NCI-H82 (cell line): ENCODE measurements at regions not wholly inside any gene's neighbourhood (a gene's known extent, or its start where the extent isn't known, plus 50 kb on each side); places are given as distances from the start of the nearest gene placed in this dataset.

Source experiments
- DNase-seq: peaks from one replicate; lab custom pipeline; 2025; lab: John Stamatoyannopoulos, UW

GRCh38 chr5:154107010-154107409 is 68.2 kb downstream of the MFAP3 start:
- DNase-seq, result no peak

GRCh38 chr5:154107756-154108155 is 69.0 kb downstream of the MFAP3 start:
- DNase-seq, result no peak

- DNase-seq, result no peak
Measured at GRCh38 chr5:154109416-154110106, 70.8 kb downstream of the MFAP3 start.

- DNase-seq, result no peak
Measured at GRCh38 chr5:154110107-154110453, 71.3 kb downstream of the MFAP3 start.

DNA sequence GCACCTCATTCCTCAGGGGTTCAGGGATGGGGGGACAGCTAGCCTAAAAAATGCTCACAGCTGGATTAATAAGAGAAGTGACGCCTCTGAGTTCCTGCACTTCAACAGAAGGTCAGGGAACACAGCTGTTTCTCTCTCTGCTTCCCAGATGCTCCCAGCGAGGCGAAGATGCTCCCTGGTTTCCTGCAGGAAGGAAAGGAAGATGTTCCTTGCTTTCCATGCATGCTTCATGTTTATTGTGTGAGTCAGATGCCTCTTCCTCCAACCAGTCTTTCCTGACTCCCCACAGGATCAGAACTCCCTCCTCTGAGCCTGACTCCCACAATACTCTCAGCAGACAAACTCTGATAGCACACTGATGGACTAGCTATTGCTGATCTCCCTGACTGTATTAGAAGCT is 71.9 kb downstream of the MFAP3 start:
- DNase-seq, result no peak

DNA sequence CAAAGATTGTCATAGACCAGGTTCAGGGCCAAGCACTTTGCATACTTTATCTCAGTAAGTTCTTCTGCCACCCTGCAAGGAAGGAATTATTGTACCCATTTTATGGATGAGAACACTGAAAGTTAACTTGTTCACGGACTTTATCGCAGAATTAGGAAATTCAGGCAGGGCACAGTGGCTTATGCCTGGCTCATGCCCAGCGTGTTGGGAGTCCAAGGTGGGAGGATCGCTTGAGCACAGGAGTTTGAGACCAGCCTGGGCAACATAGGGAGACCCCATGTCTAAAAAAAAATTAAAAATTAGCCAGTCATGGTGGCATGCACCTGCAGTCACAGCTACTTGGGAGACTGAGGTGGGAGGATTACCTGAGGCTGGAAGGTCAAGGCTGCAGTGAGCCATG is 72.4 kb downstream of the MFAP3 start:
- no peak for DNase-seq

DNA sequence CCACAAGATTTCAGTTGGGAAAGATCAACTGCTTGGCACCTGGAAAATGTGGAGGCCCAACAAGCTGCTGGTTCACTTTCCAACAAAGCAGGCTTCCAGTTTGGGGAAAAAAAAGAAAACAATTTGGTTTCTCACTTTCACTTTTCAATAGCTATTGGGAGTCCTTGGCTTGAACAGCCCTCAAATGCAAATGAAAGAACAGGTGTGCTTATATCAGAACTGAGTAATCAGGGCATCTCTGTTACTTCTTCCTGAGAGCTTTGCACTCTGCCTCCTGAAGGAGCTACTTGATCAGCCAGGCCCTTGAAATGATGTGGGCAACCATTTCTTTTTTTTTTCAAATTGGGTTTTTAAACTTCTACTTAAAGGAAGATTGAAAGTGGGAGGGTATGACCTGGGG is 73.5 kb downstream of the MFAP3 start:
- DNase-seq, result no peak

- no peak for DNase-seq
Measured at GRCh38 chr5:154115291-154115690, 75.2 kb upstream of the GALNT10 start.

- DNase-seq, result no peak
Measured at GRCh38 chr5:154117050-154117449, 73.5 kb upstream of the GALNT10 start.

- DNase-seq, result no peak
Measured at GRCh38 chr5:154117930-154118329, 72.6 kb upstream of the GALNT10 start.

- no peak for DNase-seq
Measured at GRCh38 chr5:154118385-154118784, 72.1 kb upstream of the GALNT10 start.

DNA sequence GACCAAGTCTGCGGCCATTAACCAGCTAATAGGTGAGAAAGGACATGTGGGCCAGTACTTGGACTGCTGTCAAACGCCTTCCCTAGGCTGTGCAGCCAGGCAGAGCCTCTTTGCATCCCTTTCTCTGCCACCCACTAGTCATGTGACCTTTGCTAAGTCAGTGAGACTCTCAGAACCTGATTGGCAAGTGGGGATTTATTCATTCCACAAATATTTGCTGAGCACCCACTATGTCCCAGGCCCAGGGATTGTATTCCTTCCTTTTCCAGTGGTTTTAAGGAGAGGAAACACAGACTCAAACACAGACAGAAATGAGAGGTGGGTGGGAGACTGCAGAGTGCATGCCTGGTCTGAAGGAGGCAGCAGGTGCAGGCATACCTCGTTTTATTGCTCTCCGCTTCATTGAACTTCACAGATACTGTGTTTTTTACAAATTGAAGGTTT is 71.6 kb upstream of the GALNT10 start:
- no peak for DNase-seq

- DNase-seq, result no peak
Measured at GRCh38 chr5:154129013-154129412, 61.5 kb upstream of the GALNT10 start.

- DNase-seq, result no peak
Measured at GRCh38 chr5:154129921-154130320, 60.6 kb upstream of the GALNT10 start.

DNA sequence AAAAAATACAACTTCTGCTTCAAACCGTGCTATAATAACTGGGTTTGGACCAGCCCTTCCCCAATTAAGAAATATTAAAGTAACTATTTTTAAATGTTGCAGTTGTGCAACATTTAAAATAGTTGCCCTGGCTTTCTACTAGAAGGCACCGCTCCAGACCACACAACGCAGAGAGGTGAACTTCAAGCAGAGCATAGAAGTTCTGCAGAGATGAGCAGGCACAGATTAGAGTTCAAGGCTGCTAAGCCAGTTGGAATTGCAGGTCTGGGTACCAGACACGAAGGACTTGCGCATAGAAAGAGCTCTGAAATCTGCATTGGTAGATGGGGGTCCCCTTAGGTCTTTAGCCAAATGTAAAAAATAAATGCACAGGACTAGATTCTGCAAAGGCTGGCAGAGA is 58.7 kb upstream of the GALNT10 start:
- DNase-seq, result no peak

DNA sequence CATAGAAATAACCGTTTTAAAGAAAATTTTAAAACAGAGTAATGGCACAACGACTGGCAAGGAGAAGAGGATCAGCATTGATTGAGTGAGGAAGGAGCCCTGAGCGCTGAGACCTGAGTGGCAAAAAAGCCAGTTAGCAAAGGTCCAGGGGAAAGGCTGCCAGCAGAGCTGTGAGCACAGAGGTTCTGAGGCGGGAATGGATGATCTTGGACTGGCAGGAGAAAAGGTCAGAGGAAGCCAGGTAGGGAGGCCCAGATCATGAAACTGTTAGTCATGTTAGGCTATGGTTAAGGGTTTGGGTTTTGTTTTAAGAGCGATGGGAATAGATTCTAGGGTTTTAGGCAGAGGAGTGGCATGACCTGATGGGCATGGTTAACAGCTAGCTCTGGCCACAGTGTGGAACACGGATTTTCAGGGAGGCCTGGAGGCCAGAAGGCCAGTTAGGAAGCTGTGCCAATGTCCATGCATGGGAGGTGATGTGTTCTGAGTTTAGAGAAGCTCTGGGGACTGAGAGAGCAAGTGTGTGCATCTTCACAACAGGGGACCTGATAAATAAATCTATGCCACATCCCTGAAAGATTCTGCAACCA is 57.7 kb upstream of the GALNT10 start:
- no peak for DNase-seq

DNA sequence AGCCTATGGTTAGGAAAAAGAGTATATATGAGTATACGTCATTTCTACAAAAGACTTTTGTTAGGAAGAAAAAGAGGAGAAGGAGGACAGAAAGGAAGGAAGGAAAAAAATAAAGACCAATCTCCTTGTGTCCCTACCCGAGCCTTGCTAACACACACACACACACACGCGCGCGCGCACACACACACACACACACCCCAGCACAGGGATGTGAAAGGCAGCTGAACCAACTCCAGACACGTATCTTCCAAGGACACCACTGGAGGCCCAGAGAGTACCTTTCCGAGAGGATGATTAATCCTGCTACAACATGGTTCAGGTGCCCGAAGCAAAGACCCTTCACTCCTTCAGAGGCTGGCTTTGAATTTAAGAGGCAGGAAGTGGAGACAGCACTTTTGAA is 56.9 kb upstream of the GALNT10 start:
- DNase-seq, result no peak

DNA sequence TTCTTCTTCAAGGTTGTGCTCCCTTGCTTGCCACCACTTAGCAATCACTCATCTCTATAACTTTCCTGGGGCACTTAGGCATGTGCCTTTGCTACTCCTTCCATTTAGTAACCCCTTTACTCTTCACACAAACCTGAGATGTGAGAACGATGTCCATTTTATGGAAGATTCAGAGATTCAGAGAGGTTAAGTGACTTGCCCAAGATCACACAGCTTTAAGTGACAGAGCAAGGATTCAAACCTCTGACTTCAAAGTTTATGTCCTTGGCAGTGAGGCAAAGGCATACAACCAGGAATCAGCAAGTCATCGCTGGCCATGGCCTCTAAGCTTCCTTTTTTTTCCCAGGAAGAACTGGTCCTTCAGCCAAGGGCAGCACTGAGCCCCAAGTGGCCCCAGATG is 56.0 kb upstream of the GALNT10 start:
- no peak for DNase-seq

- DNase-seq, result no peak
Measured at GRCh38 chr5:154135125-154135817, 55.3 kb upstream of the GALNT10 start.

- DNase-seq, result no peak
Measured at GRCh38 chr5:154136141-154136540, 54.4 kb upstream of the GALNT10 start.

- DNase-seq, result peak; percentile 36
Measured at GRCh38 chr5:154138701-154139100, 51.8 kb upstream of the GALNT10 start.

DNA sequence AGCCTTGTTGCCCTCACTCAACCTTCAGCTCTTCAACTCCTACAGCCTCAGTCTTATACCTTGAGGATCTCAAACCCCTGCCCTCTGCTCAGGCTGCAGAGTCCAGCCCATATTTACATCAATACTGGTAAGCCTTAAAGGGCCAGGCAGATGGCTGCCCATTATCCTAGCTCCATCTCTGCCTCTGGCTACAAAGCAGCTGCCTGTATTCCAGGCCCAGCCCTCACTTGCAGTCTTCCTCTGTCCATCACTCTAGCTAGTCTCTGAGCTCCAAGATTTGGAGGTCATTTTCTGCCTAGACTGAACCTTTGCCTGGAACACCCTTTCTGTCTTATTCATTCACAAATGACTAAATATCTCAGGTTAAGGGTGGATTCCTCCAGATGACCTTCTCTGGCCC is 50.2 kb upstream of the GALNT10 start:
- DNase-seq, result no peak
